HEK293T (cell line): ENCODE measurements at regions not wholly inside any gene's neighbourhood (a gene's known extent, or its start where the extent isn't known, plus 50 kb on each side); places are given as distances from the start of the nearest gene placed in this dataset.

Experiments
- ARNT ChIP-seq: fragments of 450-650 bp; IDR thresholded peaks from 2 replicates; pipeline ENCODE4 v1.6.1; 2017; ENCODE audit warnings: mild to moderate bottlenecking
- CTBP1 ChIP-seq: fragments of 450-650 bp; IDR thresholded peaks from 2 replicates; pipeline ENCODE4 v1.6.1; 2016; ENCODE audit warnings: borderline replicate concordance
- FOXA1 ChIP-seq: fragments of 450-650 bp; IDR thresholded peaks from 2 replicates; pipeline ENCODE4 v1.6.1; 2016; ENCODE audit warnings: mild to moderate bottlenecking
- FOXK2 ChIP-seq: fragments of 450-650 bp; IDR thresholded peaks from 2 replicates; pipeline ENCODE4 v1.6.1; 2016; ENCODE audit warnings: mild to moderate bottlenecking
- FOXM1 ChIP-seq: fragments of 450-650 bp; IDR thresholded peaks from 2 replicates; pipeline ENCODE4 v1.6.1; 2017; ENCODE audit warnings: mild to moderate bottlenecking, borderline replicate concordance
- HDGF ChIP-seq: fragments of 450-650 bp; IDR thresholded peaks from 2 replicates; pipeline ENCODE4 v1.6.1; 2017; ENCODE audit warnings: antibody characterized with exemption, borderline replicate concordance
- LEF1 ChIP-seq: fragments of 450-650 bp; IDR thresholded peaks from 2 replicates; pipeline ENCODE4 v1.6.1; 2017; ENCODE audit warnings: mild to moderate bottlenecking, borderline replicate concordance
- NFRKB ChIP-seq: fragments of 450-650 bp; IDR thresholded peaks from 2 replicates; pipeline ENCODE4 v1.6.1; 2016; ENCODE audit warnings: mild to moderate bottlenecking, moderate library complexity
- SP1 ChIP-seq: fragments of 450-650 bp; IDR thresholded peaks from 2 replicates; pipeline ENCODE4 v1.6.1; 2017
- SUZ12 ChIP-seq: fragments of 450-650 bp; IDR thresholded peaks from 2 replicates; pipeline ENCODE4 v1.6.1; 2016; ENCODE audit warnings: mild to moderate bottlenecking
- TARDBP ChIP-seq: fragments of 450-650 bp; IDR thresholded peaks from 2 replicates; pipeline ENCODE4 v1.6.1; 2016
- ZNF384 ChIP-seq: fragments of 450-650 bp; IDR thresholded peaks from 2 replicates; pipeline ENCODE4 v1.6.1; 2016

- TF ChIP-seq FOXA1, result no peak
- no peak for TF ChIP-seq TARDBP
- no peak for TF ChIP-seq FOXK2
- TF ChIP-seq CTBP1, result no peak
- no peak for TF ChIP-seq ARNT
- no peak for TF ChIP-seq LEF1
- no peak for TF ChIP-seq SP1
- TF ChIP-seq SUZ12, result no peak
- TF ChIP-seq HDGF, result no peak
- TF ChIP-seq FOXM1, result no peak
- no peak for TF ChIP-seq ZNF384
- TF ChIP-seq NFRKB, result no peak
Observed at GRCh38 chr10:43973801-43974200, 325.1 kb upstream of the ZNF32 start.
